ENCODE measurements at regions not wholly inside any gene's neighbourhood (a gene's known extent, or its start where the extent isn't known, plus 50 kb on each side); places are given as distances from the start of the nearest gene placed in this dataset.

DNA sequence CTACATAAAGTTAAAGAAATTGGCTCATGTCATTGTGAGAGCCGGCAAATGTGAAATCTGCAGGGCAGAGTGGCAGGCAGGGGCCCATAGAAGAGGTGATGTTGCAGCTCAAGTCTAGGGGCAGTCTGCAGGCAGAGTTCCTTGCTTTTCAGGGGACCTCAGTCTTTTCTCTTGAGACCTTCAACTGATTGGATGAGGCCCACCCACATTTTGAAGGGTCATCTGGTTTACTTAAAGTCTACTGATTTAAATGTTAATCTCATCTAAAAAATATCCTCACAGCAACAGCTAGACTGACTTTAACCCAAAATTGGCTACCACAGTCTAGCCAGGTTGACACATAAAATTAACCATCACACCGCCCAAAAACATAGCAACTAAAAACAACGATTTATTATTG, 77.6 kb upstream of the ALDH1L1 start:
- DNase-seq (ENCODE audit: low read depth) = no peak
- H3K4me3 ChIP-seq (ENCODE audit: low read depth, low read length) = no peak overlapping the region
- TF ChIP-seq, protein P1, sequence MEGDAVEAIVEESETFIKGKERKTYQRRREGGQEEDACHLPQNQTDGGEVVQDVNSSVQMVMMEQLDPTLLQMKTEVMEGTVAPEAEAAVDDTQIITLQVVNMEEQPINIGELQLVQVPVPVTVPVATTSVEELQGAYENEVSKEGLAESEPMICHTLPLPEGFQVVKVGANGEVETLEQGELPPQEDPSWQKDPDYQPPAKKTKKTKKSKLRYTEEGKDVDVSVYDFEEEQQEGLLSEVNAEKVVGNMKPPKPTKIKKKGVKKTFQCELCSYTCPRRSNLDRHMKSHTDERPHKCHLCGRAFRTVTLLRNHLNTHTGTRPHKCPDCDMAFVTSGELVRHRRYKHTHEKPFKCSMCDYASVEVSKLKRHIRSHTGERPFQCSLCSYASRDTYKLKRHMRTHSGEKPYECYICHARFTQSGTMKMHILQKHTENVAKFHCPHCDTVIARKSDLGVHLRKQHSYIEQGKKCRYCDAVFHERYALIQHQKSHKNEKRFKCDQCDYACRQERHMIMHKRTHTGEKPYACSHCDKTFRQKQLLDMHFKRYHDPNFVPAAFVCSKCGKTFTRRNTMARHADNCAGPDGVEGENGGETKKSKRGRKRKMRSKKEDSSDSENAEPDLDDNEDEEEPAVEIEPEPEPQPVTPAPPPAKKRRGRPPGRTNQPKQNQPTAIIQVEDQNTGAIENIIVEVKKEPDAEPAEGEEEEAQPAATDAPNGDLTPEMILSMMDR (conservative IDR thresholded peaks at IDR 0.05; ENCODE audit: low read depth, low read length) = no peak

DNA sequence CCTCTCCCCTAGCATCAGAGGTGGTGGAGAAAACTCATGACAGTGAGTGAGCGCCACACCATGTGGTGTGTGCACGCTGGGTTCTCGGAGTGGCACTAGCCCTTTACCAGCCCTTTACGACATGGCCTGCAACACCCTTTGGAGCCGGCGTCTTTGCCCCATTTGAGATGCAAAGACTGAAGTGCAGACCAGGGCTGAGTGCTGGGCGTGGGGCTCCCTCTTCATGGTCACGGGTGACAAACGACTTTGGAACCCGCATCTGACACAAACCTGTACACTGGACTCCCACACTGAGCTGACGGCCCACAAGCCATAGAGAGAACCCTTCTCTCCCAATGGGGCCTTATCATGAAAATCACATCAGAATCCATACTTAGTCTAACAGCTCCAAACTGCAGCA, 76.8 kb upstream of the ALDH1L1 start:
- TF ChIP-seq, protein P1 (conservative IDR thresholded peaks at IDR 0.05; ENCODE audit: low read depth, low read length) = no peak
- DNase-seq (ENCODE audit: low read depth) = no peak
- H3K4me3 ChIP-seq (ENCODE audit: low read depth, low read length) = no peak overlapping the region

DNA sequence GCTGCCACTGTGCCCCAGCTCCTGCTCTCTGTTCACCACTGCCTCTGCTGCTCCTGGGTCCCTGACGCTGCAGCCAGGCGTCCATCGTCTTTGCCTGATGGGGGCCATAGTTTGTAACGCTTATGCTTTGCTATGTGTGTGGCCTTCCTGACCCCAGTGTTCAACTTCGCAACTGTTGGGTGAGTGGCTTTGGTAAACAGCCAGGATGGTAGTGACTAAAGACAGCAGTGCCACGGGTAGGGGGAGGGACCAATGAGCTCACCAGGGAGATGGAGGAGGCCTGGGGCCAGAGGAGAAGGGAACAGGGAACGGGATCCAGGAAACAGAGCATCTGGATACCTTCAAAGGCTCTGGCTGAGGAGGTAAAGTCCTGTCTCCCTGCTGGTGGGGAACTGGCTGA, 75.9 kb upstream of the ALDH1L1 start:
- DNase-seq (ENCODE audit: low read depth) = no peak
- H3K4me3 ChIP-seq (ENCODE audit: low read depth, low read length) = no peak overlapping the region
- TF ChIP-seq, protein P1 (conservative IDR thresholded peaks at IDR 0.05; ENCODE audit: low read depth, low read length) = no peak

DNA sequence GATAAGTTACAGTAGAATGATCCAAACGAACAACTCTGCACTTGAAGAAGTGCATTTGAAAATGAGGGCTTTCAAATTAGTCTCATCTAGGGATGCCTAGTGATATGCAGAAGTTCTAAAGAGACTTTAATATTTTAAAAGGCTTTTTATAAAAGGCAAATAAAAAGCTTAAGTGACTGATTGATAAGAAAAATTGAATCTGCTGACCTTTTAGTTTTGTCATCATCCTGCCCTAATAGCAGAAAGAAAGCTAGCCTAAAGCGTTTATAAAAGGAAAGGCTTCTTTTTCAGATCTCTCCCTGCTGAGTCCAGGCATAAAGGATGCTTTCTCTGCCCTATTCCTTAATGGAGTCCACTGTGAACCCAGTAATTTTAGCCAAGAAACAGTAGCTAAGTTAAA, 72.7 kb upstream of the ALDH1L1 start:
- DNase-seq (ENCODE audit: low read depth) = no peak
- H3K4me3 ChIP-seq (ENCODE audit: low read depth, low read length) = no peak overlapping the region

DNA sequence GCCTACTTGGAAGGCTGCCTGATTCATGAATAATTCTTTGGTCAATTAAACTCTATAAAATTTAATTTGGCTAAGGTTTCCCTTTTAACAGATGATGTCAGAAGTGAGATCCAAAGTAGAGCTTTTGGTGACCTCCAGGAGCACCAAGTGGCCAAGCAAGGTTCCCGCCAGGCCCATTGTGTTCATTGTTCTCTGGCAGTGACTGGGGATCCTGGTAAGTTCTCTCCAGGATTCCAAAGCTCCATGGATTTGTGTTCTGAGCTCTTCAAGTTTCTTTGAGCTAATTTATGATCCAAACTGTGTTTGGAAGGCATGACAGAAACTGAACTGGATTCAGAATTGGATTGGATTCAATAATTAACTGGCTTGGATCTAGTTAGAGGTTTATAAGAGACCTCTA, 72.0 kb upstream of the ALDH1L1 start:
- no peak overlapping the region for H3K4me3 ChIP-seq (ENCODE audit: low read depth, low read length)
- no peak for DNase-seq (ENCODE audit: low read depth)
- TF ChIP-seq, protein P1 (conservative IDR thresholded peaks at IDR 0.05; ENCODE audit: low read depth, low read length) = no peak

More for the DNA sequence above, 72.7 kb upstream of the ALDH1L1 start:
- TF ChIP-seq, protein P1 (conservative IDR thresholded peaks at IDR 0.05; ENCODE audit: low read depth, low read length) = no peak

- DNase-seq (ENCODE audit: low read depth) = no peak
- TF ChIP-seq, protein P1 (conservative IDR thresholded peaks at IDR 0.05; ENCODE audit: low read depth, low read length) = peak; percentile 68
- H3K4me3 ChIP-seq (ENCODE audit: low read depth, low read length) = no peak overlapping the region
These were observed 65.7 kb upstream of the ALDH1L1 start for GRCh38 chr3:126245811-126246727.
